ENCODE measurements at regions not wholly inside any gene's neighbourhood (a gene's known extent, or its start where the extent isn't known, plus 50 kb on each side); places are given as distances from the start of the nearest gene placed in this dataset.

GRCh38 chr10:45564303-45564959 lies 108.1 kb downstream of the ZFAND4 start:
- Histone ChIP-seq H3K9me2 (replicated peaks; ENCODE audit: low read depth, low read length) (no peaks in the 10 kb centered on the region), H3F3A (ENCODE audit: low read depth) (no peaks in the 10 kb centered on the region), H3K4me2 (ENCODE audit: low read depth, low read length, poor library complexity, severe bottlenecking) (no peak overlapping the region), H2AFZ (ENCODE audit: low read length) (no peak overlapping the region), H3K4me3 (ENCODE audit: low read length, poor library complexity, severe bottlenecking) (no peak overlapping the region), H3K4me1 (ENCODE audit: insufficient read depth, low read length, poor library complexity, severe bottlenecking) (peaks cover 14% of the 10 kb centered on the region), H3K27me3 (ENCODE audit: insufficient read depth, low read length, poor library complexity, severe bottlenecking) (no peaks in the 10 kb centered on the region), H3K9me3 (ENCODE audit: insufficient read depth, low read depth, low read length) (no peaks in the 10 kb centered on the region), H3K36me3 (ENCODE audit: insufficient read depth, low read length) (no peaks in the 10 kb centered on the region; the same call in 1 of the 2 replicates), H4K20me1 (ENCODE audit: insufficient read depth, low read length, poor library complexity, severe bottlenecking) (no peaks in the 10 kb centered on the region), H3K79me2 (ENCODE audit: insufficient read depth, low read length) (peaks cover 19% of the 10 kb centered on the region), H3K9ac (ENCODE audit: low read depth, low read length, poor library complexity, severe bottlenecking) (no peak overlapping the region)
- TF ChIP-seq CTCF (conservative IDR thresholded peaks at IDR 0.05; ENCODE audit: low read length), result no peak
- no peak for TF ChIP-seq EZH2phosphoT487 (IDR thresholded peaks at IDR 0.05; ENCODE audit: borderline replicate concordance)

GRCh38 chr10:45561952-45562351 lies 110.6 kb downstream of the ZFAND4 start:
- no peaks in the 10 kb centered on the region for H3K9me3 ChIP-seq (ENCODE audit: insufficient read depth, low read depth, low read length)
- TF ChIP-seq EZH2phosphoT487 (IDR thresholded peaks at IDR 0.05; ENCODE audit: borderline replicate concordance) (no peak), CTCF (conservative IDR thresholded peaks at IDR 0.05; ENCODE audit: low read length) (no peak)

DNA sequence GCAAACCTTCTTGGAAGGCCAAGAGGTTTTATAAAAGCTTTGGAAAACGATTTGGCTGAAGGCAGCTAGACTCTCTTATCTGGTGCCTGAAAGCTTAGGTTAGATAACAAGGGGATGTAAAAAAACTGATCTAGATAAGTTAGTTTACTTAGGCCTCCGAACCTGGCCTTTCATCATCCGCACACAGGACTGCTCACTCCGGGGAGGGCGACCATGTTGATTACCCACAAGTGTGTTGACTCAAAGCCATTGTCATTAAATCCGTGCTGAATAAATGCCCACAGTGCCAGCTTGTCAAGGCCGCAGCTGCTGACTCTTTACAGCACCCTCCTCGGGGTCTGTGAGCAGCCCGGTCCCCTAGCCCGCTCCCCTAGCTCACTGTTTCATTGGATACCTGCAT lies 112.3 kb downstream of the ZFAND4 start:
- Histone ChIP-seq H4K20me1 (ENCODE audit: insufficient read depth, low read length, poor library complexity, severe bottlenecking) (no peaks in the 10 kb centered on the region), H3K4me2 (ENCODE audit: low read depth, low read length, poor library complexity, severe bottlenecking) (no peak overlapping the region)

More at GRCh38 chr10:45561952-45562351, 110.6 kb downstream of the ZFAND4 start:
- Histone ChIP-seq H3K4me2 (ENCODE audit: low read depth, low read length, poor library complexity, severe bottlenecking) (no peak overlapping the region), H2AFZ (ENCODE audit: low read length) (no peak overlapping the region), H3K27me3 (ENCODE audit: insufficient read depth, low read length, poor library complexity, severe bottlenecking) (no peaks in the 10 kb centered on the region), H3K36me3 (ENCODE audit: insufficient read depth, low read length) (no peaks in the 10 kb centered on the region; the same call in 1 of the 2 replicates), H4K20me1 (ENCODE audit: insufficient read depth, low read length, poor library complexity, severe bottlenecking) (no peaks in the 10 kb centered on the region), H3K4me1 (ENCODE audit: insufficient read depth, low read length, poor library complexity, severe bottlenecking) (peaks cover 35% of the 10 kb centered on the region), H3K79me2 (ENCODE audit: insufficient read depth, low read length) (peaks cover 28% of the 10 kb centered on the region), H3K4me3 (ENCODE audit: low read length, poor library complexity, severe bottlenecking) (no peak overlapping the region), H3K9me2 (replicated peaks; ENCODE audit: low read depth, low read length) (no peaks in the 10 kb centered on the region), H3F3A (ENCODE audit: low read depth) (no peaks in the 10 kb centered on the region), H3K9ac (ENCODE audit: low read depth, low read length, poor library complexity, severe bottlenecking) (no peak overlapping the region)

More for the DNA sequence above, 112.3 kb downstream of the ZFAND4 start:
- Histone ChIP-seq H3K4me3 (ENCODE audit: low read length, poor library complexity, severe bottlenecking) (no peak overlapping the region), H3F3A (ENCODE audit: low read depth) (0 out of 2 replicates have a peak, but pooled peaks cover 6% of the 10 kb centered on the region), H3K4me1 (ENCODE audit: insufficient read depth, low read length, poor library complexity, severe bottlenecking) (peaks cover 44% of the 10 kb centered on the region), H3K79me2 (ENCODE audit: insufficient read depth, low read length) (peaks cover 28% of the 10 kb centered on the region), H3K36me3 (ENCODE audit: insufficient read depth, low read length) (no peaks in the 10 kb centered on the region; the same call in 1 of the 2 replicates), H3K9me2 (replicated peaks; ENCODE audit: low read depth, low read length) (no peaks in the 10 kb centered on the region), H3K9me3 (ENCODE audit: insufficient read depth, low read depth, low read length) (no peaks in the 10 kb centered on the region), H2AFZ (ENCODE audit: low read length) (no peak overlapping the region), H3K27me3 (ENCODE audit: insufficient read depth, low read length, poor library complexity, severe bottlenecking) (no peaks in the 10 kb centered on the region), H3K9ac (ENCODE audit: low read depth, low read length, poor library complexity, severe bottlenecking) (no peak overlapping the region)
- no peak for TF ChIP-seq EZH2phosphoT487 (IDR thresholded peaks at IDR 0.05; ENCODE audit: borderline replicate concordance)
- no peak for TF ChIP-seq CTCF (conservative IDR thresholded peaks at IDR 0.05; ENCODE audit: low read length)
